ENCODE measurements at regions not wholly inside any gene's neighbourhood (a gene's known extent, or its start where the extent isn't known, plus 50 kb on each side); places are given as distances from the start of the nearest gene placed in this dataset.
A peak's percentile ranks its signal among the peaks of the same experiment; 100 is the strongest.
"Not testable (repeated sequence)": the region's sequence is repeated elsewhere in the genome, so short reads cannot be mapped to it uniquely, and the experiment has no call there.

- CTCF ChIA-PET = no interaction called here
These were observed 137.1 kb downstream of the GASK1B start for GRCh38 chr4:158035662-158036195.

GRCh38 chr4:158033416-158034120 lies 139.3 kb downstream of the GASK1B start:
- H3K4me3 Mint-ChIP-seq (ENCODE audit: unreplicated experiment) = peak overlapping the region; percentile 59
- no TSS peak for BruUV-seq (replicated peaks)
- H3K9me3 Mint-ChIP-seq (ENCODE audit: unreplicated experiment) = no peaks in the 10 kb centered on the region
- no peaks in the 10 kb centered on the region for H3K27me3 Mint-ChIP-seq (ENCODE audit: insufficient read depth, unreplicated experiment)
- Histone ChIP-seq H3K4me1 (peaks cover 3% of the 10 kb centered on the region; the same call in 1 of the 2 replicates), H3K9me3 (no peaks in the 10 kb centered on the region), H3K4me3 (ENCODE audit: low read depth, low read length) (no peak overlapping the region), H3K36me3 (ENCODE audit: control insufficient read depth, insufficient read depth, low read length) (no peaks in the 10 kb centered on the region), H3K27me3 (replicated peaks; ENCODE audit: control insufficient read depth, insufficient read depth, low read length) (no peaks in the 10 kb centered on the region)
- no peak for TF ChIP-seq CTCF (IDR thresholded peaks at IDR 0.05; ENCODE audit: insufficient read depth in 1 of 2, low read depth in 1 of 2, low read length in 1 of 2, severe bottlenecking in 1 of 2, unreplicated experiment in 1 of 2)
- intact Hi-C loops (cut with micrococcal nuclease; ENCODE audit: unreplicated experiment) = loop anchor here (10.0 kb wide), 1 partner anchor 61 kb away; no protein-coding TSS in a partner anchor
- H3K4me1 Mint-ChIP-seq (ENCODE audit: low read depth, unreplicated experiment) = peaks cover 10% of the 10 kb centered on the region
- no peak for DNase-seq
- CTCF ChIA-PET = no interaction called here
- peak overlapping the region; percentile 16 for H3K27ac Mint-ChIP-seq (ENCODE audit: unreplicated experiment)
- POLR2A ChIA-PET = no interaction called here
- no peaks in the 10 kb centered on the region for H3K36me3 Mint-ChIP-seq (ENCODE audit: insufficient read depth, unreplicated experiment)

More at GRCh38 chr4:158035662-158036195, 137.1 kb downstream of the GASK1B start:
- Mint-ChIP-seq H3K4me3 (ENCODE audit: unreplicated experiment) (no peak overlapping the region), H3K4me1 (ENCODE audit: low read depth, unreplicated experiment) (peaks cover 10% of the 10 kb centered on the region), H3K27ac (ENCODE audit: unreplicated experiment) (no peak overlapping the region), H3K9me3 (ENCODE audit: unreplicated experiment) (no peaks in the 10 kb centered on the region), H3K27me3 (ENCODE audit: insufficient read depth, unreplicated experiment) (no peaks in the 10 kb centered on the region), H3K36me3 (ENCODE audit: insufficient read depth, unreplicated experiment) (no peaks in the 10 kb centered on the region)
- H3K36me3 ChIP-seq (ENCODE audit: control insufficient read depth, insufficient read depth, low read length) = no peaks in the 10 kb centered on the region
- H3K27me3 ChIP-seq (replicated peaks; ENCODE audit: control insufficient read depth, insufficient read depth, low read length) = no peaks in the 10 kb centered on the region
- DNase-seq = no peak
- intact Hi-C loops (cut with micrococcal nuclease; ENCODE audit: unreplicated experiment) = loop anchor here (10.0 kb wide), 1 partner anchor 59 kb away; no protein-coding TSS in a partner anchor
- peaks cover 3% of the 10 kb centered on the region; the same call in 1 of the 2 replicates for H3K4me1 ChIP-seq
- POLR2A ChIA-PET = no interaction called here
- TF ChIP-seq CTCF (IDR thresholded peaks at IDR 0.05; ENCODE audit: insufficient read depth in 1 of 2, low read depth in 1 of 2, low read length in 1 of 2, severe bottlenecking in 1 of 2, unreplicated experiment in 1 of 2) = no peak
- no peak overlapping the region for H3K4me3 ChIP-seq (ENCODE audit: low read depth, low read length)
- no peaks in the 10 kb centered on the region for H3K9me3 ChIP-seq
- BruUV-seq (replicated peaks) = no TSS peak

GRCh38 chr4:158032733-158033415 lies 140.0 kb downstream of the GASK1B start:
- no peaks in the 10 kb centered on the region for H3K27me3 ChIP-seq (replicated peaks; ENCODE audit: control insufficient read depth, insufficient read depth, low read length)
- no TSS peak for BruUV-seq (replicated peaks)
- POLR2A ChIA-PET = no interaction called here
- DNase-seq = no peak
- CTCF ChIA-PET = no interaction called here
- peaks cover 3% of the 10 kb centered on the region; the same call in 1 of the 2 replicates for H3K4me1 ChIP-seq
- no peaks in the 10 kb centered on the region for H3K9me3 Mint-ChIP-seq (ENCODE audit: unreplicated experiment)
- peak overlapping the region; percentile 16 for H3K27ac Mint-ChIP-seq (ENCODE audit: unreplicated experiment)
- H3K4me3 ChIP-seq (ENCODE audit: low read depth, low read length) = no peak overlapping the region
- TF ChIP-seq CTCF (IDR thresholded peaks at IDR 0.05; ENCODE audit: insufficient read depth in 1 of 2, low read depth in 1 of 2, low read length in 1 of 2, severe bottlenecking in 1 of 2, unreplicated experiment in 1 of 2) = no peak
- H3K4me3 Mint-ChIP-seq (ENCODE audit: unreplicated experiment) = peak overlapping the region; percentile 59
- H3K36me3 ChIP-seq (ENCODE audit: control insufficient read depth, insufficient read depth, low read length) = no peaks in the 10 kb centered on the region
- no peaks in the 10 kb centered on the region for H3K36me3 Mint-ChIP-seq (ENCODE audit: insufficient read depth, unreplicated experiment)
- intact Hi-C loops (cut with micrococcal nuclease; ENCODE audit: unreplicated experiment) = loop anchor here (10.0 kb wide), 1 partner anchor 62 kb away; no protein-coding TSS in a partner anchor
- H3K27me3 Mint-ChIP-seq (ENCODE audit: insufficient read depth, unreplicated experiment) = no peaks in the 10 kb centered on the region
- H3K9me3 ChIP-seq = no peaks in the 10 kb centered on the region
- H3K4me1 Mint-ChIP-seq (ENCODE audit: low read depth, unreplicated experiment) = peaks cover 10% of the 10 kb centered on the region

- H3K9me3 Mint-ChIP-seq (ENCODE audit: unreplicated experiment); BruUV-seq (replicated peaks); H3K4me1 Mint-ChIP-seq (ENCODE audit: low read depth, unreplicated experiment); H3K36me3 ChIP-seq (ENCODE audit: control insufficient read depth, insufficient read depth, low read length); CTCF ChIA-PET; H3K9me3 ChIP-seq; intact Hi-C loops (cut with micrococcal nuclease; ENCODE audit: unreplicated experiment); H3K4me3 Mint-ChIP-seq (ENCODE audit: unreplicated experiment); H3K4me3 ChIP-seq (ENCODE audit: low read depth, low read length); H3K27me3 Mint-ChIP-seq (ENCODE audit: insufficient read depth, unreplicated experiment); H3K4me1 ChIP-seq; H3K27ac Mint-ChIP-seq (ENCODE audit: unreplicated experiment); H3K36me3 Mint-ChIP-seq (ENCODE audit: insufficient read depth, unreplicated experiment); H3K27me3 ChIP-seq (replicated peaks; ENCODE audit: control insufficient read depth, insufficient read depth, low read length); DNase-seq; POLR2A ChIA-PET: not testable (repeated sequence)
These were observed 144.4 kb downstream of the GASK1B start for GRCh38 chr4:158028381-158028780.
